ENCODE measurements at regions not wholly inside any gene's neighbourhood (a gene's known extent, or its start where the extent isn't known, plus 50 kb on each side); places are given as distances from the start of the nearest gene placed in this dataset.

DNA sequence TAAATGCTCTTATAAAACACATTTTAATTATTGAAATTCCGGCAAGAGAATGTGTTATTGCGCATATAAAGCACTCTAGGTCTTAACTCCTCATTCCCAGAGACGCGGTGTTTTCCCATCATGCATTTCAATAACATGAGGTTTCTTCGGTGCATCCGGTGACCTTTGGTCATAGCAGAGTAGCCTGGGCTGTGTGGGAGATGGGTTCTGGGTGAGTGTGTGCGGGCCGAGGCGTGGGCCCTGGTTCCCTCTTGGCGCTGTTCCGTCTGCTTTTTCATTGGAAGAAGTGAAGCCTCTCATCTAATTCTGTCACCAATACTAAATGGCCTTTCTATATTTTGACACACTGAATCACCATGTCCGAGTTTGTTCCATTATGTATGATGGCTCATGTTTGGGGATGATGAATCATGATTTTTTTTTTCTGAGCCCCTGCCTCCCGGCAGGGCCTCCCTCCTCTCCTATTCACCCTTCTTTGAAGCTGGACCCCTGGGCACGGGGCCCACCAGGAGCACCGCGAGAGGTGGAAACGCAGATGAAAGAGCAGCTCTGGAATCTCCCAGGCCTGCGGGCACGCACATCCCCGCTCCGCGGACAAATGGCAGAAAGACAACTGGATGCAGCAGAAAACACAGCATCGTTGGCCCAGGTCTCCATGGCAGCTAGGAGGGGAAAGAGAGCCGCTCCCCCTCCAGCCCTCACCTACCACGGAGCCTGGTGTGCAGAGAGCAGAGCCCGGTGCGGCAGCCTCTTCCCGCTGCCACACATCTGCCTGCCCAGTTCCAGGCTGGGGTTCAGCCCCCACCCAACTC, 85.8 kb upstream of the HPCAL1 start:
- TF ChIP-seq EZH2 (IDR thresholded peaks at IDR 0.05; ENCODE audit: borderline replicate concordance, insufficient read depth, low read depth, low read length, poor library complexity, severe bottlenecking), result no peak
- TF ChIP-seq, protein P1, sequence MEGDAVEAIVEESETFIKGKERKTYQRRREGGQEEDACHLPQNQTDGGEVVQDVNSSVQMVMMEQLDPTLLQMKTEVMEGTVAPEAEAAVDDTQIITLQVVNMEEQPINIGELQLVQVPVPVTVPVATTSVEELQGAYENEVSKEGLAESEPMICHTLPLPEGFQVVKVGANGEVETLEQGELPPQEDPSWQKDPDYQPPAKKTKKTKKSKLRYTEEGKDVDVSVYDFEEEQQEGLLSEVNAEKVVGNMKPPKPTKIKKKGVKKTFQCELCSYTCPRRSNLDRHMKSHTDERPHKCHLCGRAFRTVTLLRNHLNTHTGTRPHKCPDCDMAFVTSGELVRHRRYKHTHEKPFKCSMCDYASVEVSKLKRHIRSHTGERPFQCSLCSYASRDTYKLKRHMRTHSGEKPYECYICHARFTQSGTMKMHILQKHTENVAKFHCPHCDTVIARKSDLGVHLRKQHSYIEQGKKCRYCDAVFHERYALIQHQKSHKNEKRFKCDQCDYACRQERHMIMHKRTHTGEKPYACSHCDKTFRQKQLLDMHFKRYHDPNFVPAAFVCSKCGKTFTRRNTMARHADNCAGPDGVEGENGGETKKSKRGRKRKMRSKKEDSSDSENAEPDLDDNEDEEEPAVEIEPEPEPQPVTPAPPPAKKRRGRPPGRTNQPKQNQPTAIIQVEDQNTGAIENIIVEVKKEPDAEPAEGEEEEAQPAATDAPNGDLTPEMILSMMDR (IDR thresholded peaks at IDR 0.05), result no peak
- ChIA-PET POLR2A (no interaction called here), CTCF (no interaction called here)
- Histone ChIP-seq H3K27me3 (replicated peaks in 1 of 4; ENCODE audit: control extremely low read depth in 1 of 4, control insufficient read depth in 3 of 4, insufficient read depth in 4 of 4, low read length in 3 of 4) (no peaks in the 10 kb centered on the region), H2AFZ (ENCODE audit: insufficient read depth, low read depth, low read length, poor library complexity, severe bottlenecking) (no peak overlapping the region), H3K79me2 (ENCODE audit: control insufficient read depth, insufficient read depth, low read length) (no peaks in the 10 kb centered on the region), H3K36me3 (replicated peaks in 1 of 2; ENCODE audit: control extremely low read depth in 1 of 2, control insufficient read depth in 1 of 2, extremely low read depth in 1 of 2, insufficient read depth in 2 of 2, low read length in 1 of 2) (no peaks in the 10 kb centered on the region), H3K4me1 (ENCODE audit: control insufficient read depth in 2 of 2, insufficient read depth in 2 of 2, low read length in 2 of 2) (no peaks in the 10 kb centered on the region), H3K27ac (ENCODE audit: low read length in 2 of 2) (no peak overlapping the region), H3K9ac (ENCODE audit: low read length) (no peak overlapping the region), H3K4me3 (ENCODE audit: control extremely low read depth in 1 of 5, extremely low read depth in 1 of 5, insufficient read depth in 1 of 5, low read depth in 2 of 5, low read length in 4 of 5) (no peak overlapping the region), H3K9me3 (ENCODE audit: control extremely low read depth in 1 of 3, control insufficient read depth in 2 of 3, insufficient read depth in 1 of 3, low read length in 2 of 3) (no peaks in the 10 kb centered on the region), H3K4me2 (replicated peaks; ENCODE audit: low read depth, low read length, poor library complexity, severe bottlenecking) (no peak overlapping the region), H4K20me1 (ENCODE audit: control insufficient read depth, insufficient read depth, low read length, poor library complexity, severe bottlenecking) (no peaks in the 10 kb centered on the region)
- ATAC-seq (ENCODE audit: low read depth) (no peak), DNase-seq (no peak)
- no peaks in the 10 kb centered on the region for H3K4me1 Mint-ChIP-seq
- WGBS (ENCODE audit: insufficient coverage), result 90% methylated on average over 17 of the region's 28 CpGs
- H3K27me3 Mint-ChIP-seq, result peaks cover 6% of the 10 kb centered on the region
- intact Hi-C loops (cut with micrococcal nuclease), result no loop called here
- H3K9me3 Mint-ChIP-seq (ENCODE audit: insufficient read depth), result no peaks in the 10 kb centered on the region
- H3K27ac Mint-ChIP-seq, result no peak overlapping the region
- no peak overlapping the region for H3K4me3 Mint-ChIP-seq

All from B cell (primary cell).